SHP77 treated with DMSO at 0.1 percent for 48 hours (cell line): ENCODE measurements at regions not wholly inside any gene's neighbourhood (a gene's known extent, or its start where the extent isn't known, plus 50 kb on each side); places are given as distances from the start of the nearest gene placed in this dataset.
"Not testable (repeated sequence)": the region's sequence is repeated elsewhere in the genome, so short reads cannot be mapped to it uniquely, and the experiment has no call there.

Experiments
- DNase-seq: peaks from one replicate; lab custom pipeline; 2025; lab: John Stamatoyannopoulos, UW

DNA sequence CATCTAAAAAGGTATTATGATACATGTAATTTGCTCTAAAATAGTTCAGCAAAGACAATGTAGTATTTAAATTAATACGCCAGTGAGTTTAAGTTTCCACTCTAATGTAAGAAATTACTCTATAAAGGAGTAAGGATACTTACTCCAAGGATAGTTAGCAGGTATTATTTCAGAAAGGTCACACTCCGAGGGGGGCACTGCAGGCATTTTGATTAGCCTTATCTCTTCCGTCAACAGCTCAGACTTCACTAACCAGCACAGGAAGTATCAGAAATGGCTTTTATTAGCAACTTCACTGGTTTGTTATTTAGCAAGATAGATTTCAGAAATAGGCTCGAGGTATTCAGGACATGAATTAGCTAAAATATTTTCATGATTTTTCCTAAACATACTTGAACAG, 127.0 kb downstream of the COX18 start:
- DNase-seq = no peak

GRCh38 chr4:72938516-72938915, 131.0 kb downstream of the COX18 start:
- no peak for DNase-seq

- no peak for DNase-seq
Observed at GRCh38 chr4:72935462-72935861, 134.1 kb downstream of the COX18 start.

DNA sequence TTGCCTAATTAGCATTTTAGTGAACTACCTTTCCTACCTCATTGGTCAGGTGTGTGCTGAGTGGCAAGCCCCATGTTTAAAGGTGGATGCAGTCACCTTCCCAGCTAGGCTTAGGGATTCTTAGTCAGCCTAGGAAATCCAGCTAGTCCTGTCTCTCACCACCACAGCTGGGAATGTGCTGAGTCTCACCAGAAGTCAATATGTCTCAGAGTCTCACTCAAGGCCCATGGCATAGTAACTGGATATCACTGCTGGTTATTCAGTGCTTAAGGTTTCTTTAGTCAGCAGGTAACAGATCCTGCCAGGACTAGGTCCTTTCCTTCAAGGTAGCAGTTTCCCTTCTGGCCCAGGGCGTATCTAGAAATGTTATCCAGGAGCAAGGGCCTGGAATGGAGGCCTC, 136.5 kb downstream of the COX18 start:
- DNase-seq = no peak

DNA sequence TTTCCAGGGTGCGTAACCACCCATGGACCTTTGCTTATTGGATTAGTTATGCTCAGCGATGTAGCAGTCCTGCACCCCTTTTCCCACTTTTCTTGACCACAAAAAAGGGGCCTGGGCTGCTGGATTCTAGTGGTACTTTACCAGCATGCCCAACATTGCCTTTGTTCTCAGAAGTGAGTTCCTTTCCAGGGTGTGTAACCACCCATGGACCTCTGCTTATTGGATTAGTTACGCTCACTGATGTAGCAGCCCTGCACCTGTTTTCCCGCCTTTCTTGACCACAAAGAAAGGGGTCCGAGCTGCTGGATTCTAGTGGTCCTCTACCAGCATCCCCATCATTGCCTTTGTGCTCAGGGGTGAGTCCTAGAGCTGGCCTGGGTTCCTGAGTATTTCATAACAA, 138.2 kb downstream of the COX18 start:
- DNase-seq = no peak

GRCh38 chr4:72929596-72930274, 139.8 kb downstream of the COX18 start:
- not testable (repeated sequence) for DNase-seq

DNA sequence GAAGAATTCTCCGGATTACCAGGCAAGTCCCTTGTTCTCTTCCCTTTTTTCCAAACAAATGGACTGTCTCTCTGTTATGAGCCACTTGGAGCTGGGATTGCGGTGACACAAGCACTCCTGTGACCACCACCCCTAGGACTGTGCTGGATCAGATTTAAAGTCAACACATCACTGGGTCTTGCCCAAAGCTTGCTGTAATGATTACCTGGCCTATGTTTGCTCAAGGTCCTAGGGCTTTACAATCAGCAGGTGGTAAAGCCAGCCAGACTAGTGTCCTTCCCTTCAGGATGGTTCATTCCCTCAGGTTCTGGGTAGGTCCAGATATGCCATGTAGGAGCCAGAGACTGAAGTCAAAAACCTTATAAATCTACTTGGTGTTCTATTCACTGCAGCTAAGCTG, 144.7 kb downstream of the COX18 start:
- DNase-seq = no peak

DNA sequence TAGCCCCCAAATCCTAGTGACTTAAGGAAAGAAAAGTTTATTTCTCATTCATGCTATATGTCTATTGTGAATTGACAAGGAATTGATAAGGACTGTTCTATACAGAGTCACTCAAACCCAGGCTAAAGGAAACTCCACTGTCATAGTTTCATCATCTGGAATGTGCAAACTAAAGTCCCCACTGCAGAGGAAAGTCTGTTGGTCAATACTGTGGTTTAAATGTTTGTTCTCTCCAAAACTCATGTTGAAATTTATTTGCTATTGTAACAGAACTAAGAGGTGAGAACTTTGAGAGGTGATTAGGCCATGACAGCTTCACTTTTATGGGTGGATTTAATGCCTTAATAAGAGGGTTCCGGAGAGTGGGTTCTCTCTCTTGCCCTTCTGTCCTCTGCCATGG, 149.6 kb downstream of the COX18 start:
- DNase-seq = no peak

- no peak for DNase-seq
Observed at GRCh38 chr4:72919464-72919863, 150.1 kb downstream of the COX18 start.

DNA sequence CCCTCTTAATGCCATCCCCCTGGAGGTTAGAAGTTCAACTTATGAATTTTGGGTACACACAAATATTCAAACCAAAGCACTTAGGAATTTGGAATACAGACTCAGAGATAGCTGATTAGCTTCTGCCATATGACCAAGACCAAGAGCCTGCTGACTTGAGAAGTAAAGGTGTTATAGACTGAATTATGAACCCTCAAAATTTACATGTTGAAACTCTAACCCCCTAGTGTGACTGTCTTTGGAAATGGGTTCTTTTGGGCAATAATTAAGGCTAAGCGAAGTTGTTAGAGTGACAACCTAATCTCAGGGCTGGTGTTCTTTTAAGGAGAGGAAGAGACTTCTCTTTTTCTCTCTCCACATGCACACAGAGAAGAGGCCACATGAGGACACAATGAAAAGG, 151.2 kb downstream of the COX18 start:
- DNase-seq = no peak

- no peak for DNase-seq
Observed at GRCh38 chr4:72911316-72911715, 158.2 kb downstream of the COX18 start.

GRCh38 chr4:72909461-72909860, 160.1 kb downstream of the COX18 start:
- DNase-seq = no peak

- DNase-seq = no peak
Observed at GRCh38 chr4:72902354-72902753, 167.2 kb downstream of the COX18 start.

DNA sequence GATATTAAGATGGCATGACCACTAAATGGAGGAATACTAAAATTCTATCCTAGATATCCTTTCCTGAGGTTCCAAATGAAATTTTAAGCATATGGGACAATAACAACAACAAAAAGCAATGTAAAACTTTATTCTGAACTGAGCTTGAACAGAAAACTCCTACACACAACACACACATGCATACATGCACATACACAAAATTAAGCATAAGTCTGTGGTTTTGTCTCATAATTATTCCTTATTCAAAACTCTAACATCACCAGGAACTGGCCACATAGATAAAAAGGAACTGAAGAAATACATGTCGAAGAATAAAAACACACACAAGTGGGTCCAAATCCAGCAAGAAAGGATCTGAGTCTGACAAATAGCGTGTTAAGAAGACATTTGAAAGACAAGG, 168.0 kb downstream of the COX18 start:
- DNase-seq = no peak

DNA sequence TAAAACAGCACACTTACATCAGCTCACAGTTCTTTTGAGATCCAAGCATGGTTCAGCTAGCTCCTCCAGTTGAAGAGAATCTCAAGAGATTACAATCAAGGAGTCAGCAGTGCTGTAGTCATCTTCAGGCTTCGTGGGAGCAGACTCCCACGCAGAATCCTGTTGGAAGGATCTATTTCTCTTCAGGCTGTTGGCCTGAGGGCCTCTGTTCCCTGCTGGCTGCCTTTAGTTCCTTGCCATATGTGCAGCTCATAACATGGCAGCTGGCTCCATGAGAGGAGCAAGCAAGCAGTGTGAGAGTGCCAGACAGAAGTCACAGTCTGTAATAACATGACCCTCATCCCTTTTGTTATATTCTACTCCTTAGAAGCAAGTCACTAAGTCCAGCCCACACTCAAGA, 168.6 kb downstream of the COX18 start:
- no peak for DNase-seq

DNA sequence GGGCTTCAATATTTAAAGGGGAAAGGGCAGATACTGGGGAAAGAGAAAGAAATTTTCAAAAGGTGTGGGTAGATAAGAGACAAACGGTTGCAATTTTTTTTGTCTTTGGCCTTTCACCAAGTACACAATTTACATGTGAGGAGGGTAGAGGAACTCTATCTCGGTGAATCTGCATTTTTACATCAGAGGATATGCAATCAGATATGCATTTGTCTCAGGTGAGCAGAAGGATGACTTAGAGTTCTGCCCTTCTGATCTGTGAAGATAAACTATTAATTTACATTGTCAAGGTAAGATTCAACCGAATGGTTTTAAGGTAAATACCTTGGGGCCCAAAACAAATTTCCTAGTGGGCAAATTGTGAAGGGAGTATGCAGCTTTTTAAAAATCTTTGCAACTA, 169.9 kb downstream of the COX18 start:
- no peak for DNase-seq

- DNase-seq = no peak
Observed at GRCh38 chr4:72899214-72899613, 170.3 kb downstream of the COX18 start.

- no peak for DNase-seq
Observed at GRCh38 chr4:72896515-72896914, 173.0 kb downstream of the COX18 start.

GRCh38 chr4:72895408-72895807, 174.1 kb downstream of the COX18 start:
- no peak for DNase-seq

DNA sequence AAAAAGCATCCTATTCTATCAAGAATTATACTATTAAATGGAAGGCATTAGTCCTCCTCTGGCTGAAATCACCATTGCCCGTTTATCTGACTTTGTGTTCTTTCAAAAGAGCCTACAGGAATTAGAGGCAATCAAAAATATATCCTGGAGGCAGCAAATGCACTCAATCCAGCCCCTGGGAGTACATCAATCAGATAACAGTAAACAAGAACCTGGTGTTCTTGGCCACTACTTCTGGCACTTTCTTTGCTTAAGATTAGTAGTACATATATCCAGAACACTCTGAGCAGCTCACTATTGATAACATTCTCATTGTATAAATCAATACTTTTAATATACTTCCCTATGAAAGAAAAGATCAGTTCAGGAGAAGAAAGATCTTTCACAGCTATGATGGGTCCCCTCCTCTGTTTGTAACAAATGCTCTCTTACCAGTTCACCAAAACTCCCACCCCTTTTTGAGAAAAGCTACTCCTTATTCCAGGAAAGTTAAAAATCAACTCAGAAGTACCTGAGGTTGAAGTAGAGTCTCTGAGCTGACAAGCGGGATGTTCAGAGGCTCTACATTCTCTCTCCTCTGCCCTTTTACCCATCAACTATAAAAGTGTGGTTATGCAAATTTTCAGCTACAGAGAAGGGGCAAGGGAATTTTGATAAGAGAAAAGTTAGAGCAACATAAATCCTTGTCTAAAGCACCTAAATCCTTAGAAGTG, 176.0 kb downstream of the COX18 start:
- DNase-seq = no peak

GRCh38 chr4:72888331-72888730, 181.2 kb downstream of the COX18 start:
- no peak for DNase-seq

DNA sequence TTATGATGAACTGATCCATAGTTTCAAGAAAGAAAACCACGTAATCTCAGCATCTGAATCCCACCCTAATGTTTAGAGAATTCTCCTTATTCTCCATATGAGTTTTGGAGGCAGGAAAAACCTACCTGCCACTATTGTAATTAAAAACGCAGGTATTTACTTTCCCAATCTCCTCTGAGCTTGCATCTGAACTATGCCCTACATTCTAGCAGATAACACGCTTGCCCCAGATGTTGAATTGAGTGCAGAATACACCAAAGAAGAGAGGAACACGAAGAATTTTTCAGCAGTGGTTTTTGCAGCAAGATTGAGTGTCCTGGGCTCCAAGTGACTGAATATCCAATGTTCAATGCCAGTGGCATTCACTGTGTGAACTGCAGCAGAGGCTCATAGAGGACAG, 182.4 kb downstream of the COX18 start:
- DNase-seq = no peak

GRCh38 chr4:72886602-72887001, 182.9 kb downstream of the COX18 start:
- no peak for DNase-seq

DNA sequence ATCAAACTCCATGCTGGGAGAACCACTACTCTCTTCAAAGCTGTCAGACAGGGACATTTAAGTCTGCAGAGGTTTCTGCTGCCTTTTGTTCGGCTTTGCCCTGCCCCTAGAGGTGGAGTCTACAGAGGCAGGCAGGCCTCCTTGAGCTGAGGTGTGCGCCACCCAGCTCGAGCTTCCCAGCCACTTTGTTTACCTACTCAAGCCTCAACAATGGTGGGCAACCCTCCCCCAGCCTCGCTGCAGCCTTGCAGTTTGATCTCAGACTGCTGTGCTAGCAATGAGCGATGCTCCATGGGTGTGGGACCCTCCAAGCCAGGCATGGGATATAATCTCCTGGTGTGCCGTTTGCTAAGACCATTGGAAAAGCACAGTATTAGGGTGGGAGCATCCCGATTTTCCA, 185.3 kb downstream of the COX18 start:
- DNase-seq = not testable (repeated sequence)
